ENCODE measurements at regions not wholly inside any gene's neighbourhood (a gene's known extent, or its start where the extent isn't known, plus 50 kb on each side); places are given as distances from the start of the nearest gene placed in this dataset.
"Not testable (repeated sequence)": the region's sequence is repeated elsewhere in the genome, so short reads cannot be mapped to it uniquely, and the experiment has no call there.

- peak; percentile 58 to 65 for DNase-seq
These were observed 180.9 kb downstream of the AIPL1 start for GRCh38 chr17:6254036-6254435.

GRCh38 chr17:6251640-6252039, 181.5 kb downstream of the WSCD1 start:
- DNase-seq = not testable (repeated sequence)

DNA sequence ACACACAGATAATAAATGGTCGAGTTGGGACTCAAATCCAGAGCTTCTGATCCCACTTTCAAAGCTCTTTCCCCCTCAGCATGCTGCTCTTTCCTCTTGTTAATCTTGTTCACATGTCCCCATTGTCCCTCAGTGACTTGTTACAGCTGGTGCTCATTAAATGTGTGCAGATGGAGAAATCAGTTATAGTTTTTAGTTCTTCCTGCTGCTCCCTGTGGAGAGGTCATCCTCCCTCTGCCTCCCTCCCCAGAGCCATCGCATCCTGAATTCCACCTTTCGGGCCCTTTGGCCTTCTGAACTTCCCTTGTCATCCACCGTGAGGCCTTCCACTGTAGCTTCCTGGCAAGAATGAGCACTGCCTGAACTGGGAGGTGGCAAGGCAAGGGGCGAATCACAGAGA, 179.6 kb downstream of the WSCD1 start:
- no peak for DNase-seq

DNA sequence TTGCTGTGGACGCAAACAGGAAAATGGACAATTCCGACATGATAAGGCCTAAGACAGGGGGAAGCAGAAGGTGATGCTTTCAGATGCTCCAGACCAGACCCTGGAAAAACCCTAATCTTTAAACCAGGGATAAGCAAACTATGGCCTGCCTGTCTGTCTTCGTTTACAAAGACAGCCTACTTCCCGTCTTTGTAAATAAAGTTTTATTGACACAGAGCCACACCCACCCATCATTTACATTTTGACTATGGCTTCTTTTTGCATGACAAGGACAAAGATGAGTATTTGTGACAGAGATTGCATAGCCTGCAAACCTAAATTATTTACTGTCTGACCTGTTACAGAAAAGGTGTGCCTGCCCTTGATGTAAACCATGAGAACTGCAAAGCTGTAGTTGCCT, 177.9 kb downstream of the WSCD1 start:
- DNase-seq = no peak

DNA sequence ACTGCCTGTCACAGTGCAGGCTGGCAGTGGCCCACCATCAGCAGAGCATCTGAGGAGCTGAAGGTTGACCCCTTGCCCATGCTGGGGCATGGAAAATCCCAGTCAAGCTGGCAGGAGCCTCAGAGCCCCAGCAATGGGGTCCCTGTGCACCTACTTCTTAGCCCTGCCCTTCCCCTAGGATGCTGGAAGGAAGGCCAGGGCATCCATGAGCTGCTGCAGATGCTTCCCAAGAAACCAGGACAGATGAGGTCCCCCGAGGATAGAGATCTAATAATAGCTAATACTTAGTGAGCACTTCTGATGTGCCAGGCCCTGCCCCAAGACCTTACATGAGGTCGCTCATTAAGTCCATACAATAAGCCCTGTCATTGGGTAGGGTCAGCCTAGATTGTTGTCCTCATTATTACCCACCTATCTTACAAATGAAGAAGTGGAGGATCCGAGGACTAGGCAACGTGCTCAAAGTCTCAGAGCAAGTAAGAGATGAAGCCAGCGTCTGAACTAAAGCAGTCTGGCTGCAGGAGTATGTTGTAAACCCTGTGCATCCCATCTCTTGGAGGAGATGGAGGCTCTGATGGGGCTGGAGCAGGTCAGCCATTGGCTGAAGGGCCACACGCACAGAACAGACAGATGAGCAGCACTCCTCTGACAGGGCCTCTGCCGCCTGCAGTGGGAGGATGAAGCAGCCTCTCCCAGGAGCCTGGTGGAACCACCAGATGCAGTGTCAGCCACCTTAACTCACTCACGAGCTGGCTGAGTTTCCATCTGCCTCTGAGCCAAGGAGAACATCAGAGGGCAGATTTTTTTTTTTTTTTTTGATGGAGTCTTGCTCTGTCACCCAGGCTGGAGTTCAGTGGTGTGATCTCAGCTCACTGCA, 175.4 kb downstream of the WSCD1 start:
- DNase-seq = peak in 1 of 2 experiments; percentile 34

DNA sequence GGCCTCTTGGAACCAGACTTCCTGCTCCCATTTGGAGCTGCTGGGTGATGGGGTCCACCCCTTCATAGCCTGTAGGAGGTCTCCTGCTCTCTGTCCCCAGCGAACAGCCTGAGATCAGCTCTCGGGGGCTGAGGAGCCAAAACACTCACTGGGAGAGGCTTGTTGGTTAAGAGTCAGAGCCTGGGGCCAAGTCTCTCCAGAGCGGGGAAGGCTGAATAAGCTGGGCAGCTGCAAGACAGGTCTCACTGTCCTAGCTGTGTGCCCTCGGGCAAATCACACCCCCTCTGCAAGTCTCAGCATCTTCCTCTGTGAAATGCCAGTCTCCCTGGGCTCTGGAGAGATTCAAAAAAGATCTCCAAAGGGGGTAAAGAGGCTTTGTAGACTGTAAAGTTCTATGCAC, 174.6 kb downstream of the WSCD1 start:
- DNase-seq = no peak

DNA sequence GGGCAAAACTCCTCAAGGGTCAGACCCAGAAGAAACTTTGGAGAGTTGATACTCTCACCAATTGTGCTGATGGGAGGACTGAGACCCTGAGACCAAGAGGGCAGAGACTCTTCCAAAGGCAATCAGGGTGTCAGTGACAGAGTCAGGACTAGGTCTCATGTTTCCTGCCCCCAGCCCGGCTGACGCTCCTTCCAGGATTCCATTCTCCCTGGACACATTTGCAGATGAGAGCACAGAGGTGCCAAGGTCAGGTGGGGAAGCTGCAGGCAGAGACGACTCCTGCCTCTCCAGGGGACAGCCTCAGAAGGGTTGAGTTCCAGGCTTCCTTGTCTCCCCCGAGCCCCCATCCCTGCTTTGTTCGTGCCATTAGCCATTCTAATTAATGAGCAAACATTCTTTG, 174.1 kb downstream of the WSCD1 start:
- DNase-seq = no peak

DNA sequence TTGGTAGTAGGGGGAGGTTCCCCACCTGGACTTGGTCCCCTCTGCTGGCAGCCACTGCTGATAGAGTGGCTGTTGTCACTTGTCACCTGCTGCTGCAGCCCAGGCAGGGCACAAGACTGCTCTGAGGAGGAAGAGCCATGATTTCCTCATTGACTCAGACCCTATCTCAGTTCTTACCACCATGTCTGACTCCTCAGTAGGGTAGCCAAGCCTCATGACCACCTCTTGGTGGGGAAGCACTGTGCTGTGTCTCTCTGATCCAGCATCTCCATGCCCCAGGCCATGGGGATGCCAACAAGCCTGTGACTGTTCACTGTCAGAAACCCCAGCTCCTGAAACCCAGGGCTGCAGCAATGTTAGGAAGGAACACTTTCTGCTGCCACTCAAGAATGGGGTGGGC, 173.0 kb downstream of the WSCD1 start:
- no peak for DNase-seq

DNA sequence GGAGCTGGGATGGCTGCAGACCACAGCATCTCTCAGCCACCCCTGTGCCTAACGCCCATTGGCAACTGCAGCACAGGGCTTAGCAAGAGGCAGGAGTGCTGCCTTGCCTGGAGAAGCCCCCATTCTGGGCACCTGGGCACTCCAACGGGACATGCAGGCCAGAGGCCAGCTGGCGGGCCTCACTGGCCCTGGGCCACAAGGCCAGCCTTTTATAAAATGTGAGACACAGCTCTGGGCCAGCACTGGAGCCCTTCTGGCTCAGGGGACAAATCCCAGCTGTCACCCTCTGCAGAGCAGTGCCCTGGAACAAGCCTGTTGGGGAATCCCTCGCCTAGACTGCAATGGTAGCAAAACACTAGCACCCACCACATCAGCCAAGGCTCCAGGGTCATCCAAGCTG, 171.8 kb downstream of the WSCD1 start:
- DNase-seq = peak in 1 of 2 experiments; percentile 80

DNA sequence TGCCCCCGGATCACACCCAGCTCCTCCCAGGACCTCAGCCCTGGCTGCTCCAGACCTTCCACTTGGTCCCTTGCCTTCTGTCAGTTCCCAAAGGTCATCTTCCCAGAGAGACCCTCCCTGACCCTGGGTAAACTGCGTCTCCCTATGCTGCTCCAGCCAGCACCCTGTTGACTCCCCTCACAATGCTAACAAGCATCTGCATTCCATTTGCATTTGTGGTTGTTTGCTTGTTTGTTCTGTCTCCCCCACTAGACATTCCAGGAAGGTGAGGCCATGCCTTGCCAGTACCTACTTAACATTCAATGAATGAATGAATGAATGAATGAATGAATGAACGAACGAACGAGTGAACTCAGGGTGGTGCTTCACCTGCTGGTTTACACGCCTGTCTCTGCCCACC, 171.2 kb downstream of the WSCD1 start:
- no peak for DNase-seq

GRCh38 chr17:6240601-6241000, 170.4 kb downstream of the WSCD1 start:
- no peak for DNase-seq

- no peak for DNase-seq
These were observed 169.8 kb downstream of the WSCD1 start for GRCh38 chr17:6240001-6240400.

- no peak for DNase-seq
These were observed 169.1 kb downstream of the WSCD1 start for GRCh38 chr17:6239241-6239798.

DNA sequence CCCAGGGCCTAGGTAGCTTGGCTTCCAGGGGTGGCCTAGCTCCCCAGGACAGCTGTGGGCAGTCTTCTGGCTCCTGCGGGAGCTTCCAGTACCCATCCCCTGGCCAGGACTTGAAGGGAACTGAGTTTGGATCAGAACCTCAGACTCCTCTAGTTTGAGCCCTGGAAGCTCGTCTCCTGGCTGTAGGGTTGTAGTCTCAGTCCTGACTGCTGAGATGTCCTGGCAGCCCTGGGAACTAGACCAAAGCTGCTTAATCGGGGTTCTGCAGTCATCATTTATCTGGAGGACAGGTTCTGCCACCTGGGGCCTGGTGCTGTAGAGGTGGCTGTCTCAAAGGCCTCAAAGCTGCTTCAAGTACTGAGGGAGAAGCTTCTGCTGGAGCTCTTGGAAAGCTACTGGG, 163.7 kb downstream of the WSCD1 start:
- DNase-seq = no peak

GRCh38 chr17:6233339-6233738, 163.2 kb downstream of the WSCD1 start:
- DNase-seq = no peak

GRCh38 chr17:6232732-6233101, 162.5 kb downstream of the WSCD1 start:
- no peak for DNase-seq

DNA sequence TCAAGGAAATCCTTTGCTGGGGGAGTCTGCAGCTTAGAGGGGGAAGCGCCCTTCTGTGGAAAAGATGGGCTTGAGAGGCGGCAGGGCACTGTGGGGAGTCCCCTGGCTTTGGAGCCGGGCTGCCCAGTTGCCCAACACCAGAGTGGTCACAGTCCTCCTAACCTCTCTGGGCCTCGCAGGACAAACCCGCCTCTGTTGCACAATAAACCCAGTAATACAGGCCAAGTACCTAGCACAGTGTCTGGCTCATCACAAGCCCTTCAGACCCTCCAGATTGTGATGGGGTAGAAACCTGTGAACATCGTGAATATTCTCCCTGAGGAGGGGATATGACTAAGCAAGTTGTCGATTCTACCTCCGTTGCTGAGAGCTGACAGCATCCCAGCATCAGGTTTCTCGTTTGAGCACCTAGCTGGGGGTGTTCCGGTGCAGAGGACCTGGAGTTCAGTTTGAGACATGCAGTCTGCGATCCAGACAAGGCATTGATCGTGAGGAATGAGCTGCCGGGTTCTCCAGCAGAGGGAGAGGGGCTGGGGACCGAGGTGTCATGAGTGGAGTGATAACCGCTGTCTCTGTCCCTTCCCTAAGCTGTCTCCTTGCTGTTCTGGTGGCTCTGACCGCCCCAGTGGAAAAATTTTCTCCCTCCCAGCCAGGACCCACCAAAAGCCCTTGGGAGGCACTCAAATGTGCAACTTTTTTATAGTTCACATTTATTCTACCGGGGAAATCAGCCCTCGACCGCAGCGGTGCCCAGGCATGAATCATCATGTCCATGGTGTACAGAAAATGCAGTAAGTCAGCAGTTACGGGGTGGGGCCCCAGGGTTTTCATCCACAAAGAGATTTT, 161.9 kb downstream of the WSCD1 start:
- DNase-seq = no peak

GRCh38 chr17:6231465-6231864, 161.3 kb downstream of the WSCD1 start:
- DNase-seq = no peak

DNA sequence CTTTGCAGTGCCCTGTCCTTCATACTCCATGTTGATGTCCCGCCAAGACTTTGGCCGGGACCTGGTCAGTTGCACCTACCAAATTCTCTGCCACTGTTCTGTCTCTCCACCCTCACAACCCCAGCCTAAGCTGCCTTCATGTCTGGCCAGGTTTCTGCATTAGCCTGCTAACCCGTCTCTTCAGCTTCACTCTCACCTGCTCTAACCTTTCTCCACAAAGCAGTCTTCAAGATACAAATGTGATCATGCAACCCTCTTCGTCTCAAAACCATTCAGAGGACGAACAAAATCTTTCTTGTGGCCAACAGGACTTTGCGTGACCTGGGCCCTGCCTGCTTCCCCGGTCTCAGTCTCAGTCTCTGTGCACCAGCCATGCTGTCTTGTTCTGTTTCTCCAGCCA, 148.2 kb downstream of the WSCD1 start:
- DNase-seq = no peak

GRCh38 chr17:6215071-6216035, 145.2 kb downstream of the WSCD1 start:
- no peak for DNase-seq

DNA sequence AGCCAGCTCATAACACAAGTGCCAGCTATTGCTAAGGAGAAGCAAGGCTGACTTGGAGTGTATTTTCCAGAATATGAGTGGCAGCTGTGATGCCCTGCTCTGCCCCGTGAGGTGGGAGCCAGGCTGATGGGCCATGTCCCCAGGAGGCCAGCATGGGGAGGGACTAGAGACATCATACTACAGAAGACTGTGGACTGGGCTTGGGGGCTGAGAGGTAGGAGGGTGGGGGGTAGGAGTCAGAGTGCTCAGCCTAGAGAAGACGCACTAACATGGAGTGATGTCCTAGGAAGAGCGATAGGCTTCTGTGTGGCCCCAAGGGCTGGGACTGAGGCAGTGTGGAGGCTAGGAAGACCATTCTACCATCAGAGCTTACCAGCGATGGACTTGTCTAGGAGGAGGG, 143.7 kb downstream of the WSCD1 start:
- DNase-seq = no peak

GRCh38 chr17:6212766-6213165, 142.6 kb downstream of the WSCD1 start:
- DNase-seq = no peak

GRCh38 chr17:6209829-6210228, 139.7 kb downstream of the WSCD1 start:
- DNase-seq = no peak
